Mesenchymal stem cell (in vitro differentiated cells and primary cell): ENCODE measurements at regions not wholly inside any gene's neighbourhood (a gene's known extent, or its start where the extent isn't known, plus 50 kb on each side); places are given as distances from the start of the nearest gene placed in this dataset.
"Not testable (repeated sequence)": the region's sequence is repeated elsewhere in the genome, so short reads cannot be mapped to it uniquely, and the experiment has no call there.

ENCODE experiments used
- DNase-seq: peaks from one replicate; pipeline ENCODE4 v3.0.0-alpha.2; 2013
- H2AFZ ChIP-seq: one replicate; pipeline ENCODE4 v1.6.1; 2013; ENCODE audit warnings: low read depth, mild to moderate bottlenecking, control low read depth, inconsistent platforms, low read length, moderate library complexity
- H2AK5ac ChIP-seq: 2 replicates; pipeline ENCODE4 v1.6.1; 2013; ENCODE audit warnings: low read length, moderate library complexity, mild to moderate bottlenecking, inconsistent platforms; ENCODE audit not compliant: severe bottlenecking
- H2BK120ac ChIP-seq: one replicate; pipeline ENCODE4 v1.6.1; 2013; ENCODE audit warnings: low read depth, mild to moderate bottlenecking, inconsistent platforms, low read length, moderate library complexity
- H2BK12ac ChIP-seq, 2 experiments: one replicate each; pipeline ENCODE4 v1.6.1; 2013; ENCODE audit warnings: inconsistent platforms in 2 of 2, low read length in 2 of 2, mild to moderate bottlenecking in 2 of 2, moderate library complexity in 2 of 2, control low read depth in 1 of 2
- H2BK15ac ChIP-seq: one replicate; pipeline ENCODE4 v1.6.1; 2013; ENCODE audit warnings: mild to moderate bottlenecking, low read depth, inconsistent platforms; ENCODE audit not compliant: poor library complexity, severe bottlenecking
- H2BK5ac ChIP-seq: 2 replicates; pipeline ENCODE4 v1.6.1; 2013; ENCODE audit warnings: low read depth, mild to moderate bottlenecking, low read length, control low read depth, inconsistent platforms; ENCODE audit not compliant: poor library complexity, severe bottlenecking
- H3K14ac ChIP-seq, 2 experiments: one replicate each; pipeline ENCODE4 v1.6.1; 2013; ENCODE audit warnings: inconsistent platforms in 2 of 2, low read length in 2 of 2, control low read depth in 1 of 2, mild to moderate bottlenecking in 1 of 2, moderate library complexity in 1 of 2
- H3K18ac ChIP-seq, 2 experiments: one replicate each; pipeline ENCODE4 v1.6.1; 2013; ENCODE audit warnings: inconsistent platforms in 2 of 2, low read length in 2 of 2, control low read depth in 1 of 2, low read depth in 1 of 2, mild to moderate bottlenecking in 1 of 2
- H3K23ac ChIP-seq, 2 experiments: one replicate each; pipeline ENCODE4 v1.6.1; 2013; ENCODE audit warnings: inconsistent platforms in 2 of 2, low read length in 2 of 2, mild to moderate bottlenecking in 2 of 2, moderate library complexity in 2 of 2, control low read depth in 1 of 2
- H3K27ac ChIP-seq: 2 replicates; pipeline ENCODE4 v1.5.1; 2013; ENCODE audit warnings: mild to moderate bottlenecking, moderate library complexity, low read length, control low read depth, inconsistent platforms; ENCODE audit not compliant: poor library complexity, severe bottlenecking
- H3K27me3 ChIP-seq, 2 experiments: 2 replicates each; pipeline versions ENCODE4 v1.6.1 to v1.7.0; 2013; ENCODE audit warnings: low read length in 2 of 2, mild to moderate bottlenecking in 2 of 2, moderate library complexity in 2 of 2, control low read depth in 1 of 2, inconsistent platforms in 1 of 2; ENCODE audit not compliant: control insufficient read depth in 1 of 2, insufficient read depth in 1 of 2
- H3K36me3 ChIP-seq, 2 experiments: 2 replicates each; pipeline versions ENCODE4 v1.6.1 to v1.7.0; 2013; ENCODE audit warnings: low read length in 2 of 2, control low read depth in 1 of 2, inconsistent platforms in 1 of 2, low read depth in 1 of 2, mild to moderate bottlenecking in 1 of 2; ENCODE audit not compliant: insufficient read depth in 2 of 2, control insufficient read depth in 1 of 2
- H3K4ac ChIP-seq, 2 experiments: one replicate each; pipeline ENCODE4 v1.6.1; 2013; ENCODE audit warnings: inconsistent platforms in 2 of 2, low read length in 2 of 2, mild to moderate bottlenecking in 2 of 2, moderate library complexity in 2 of 2, control low read depth in 1 of 2, low read depth in 1 of 2
- H3K4me1 ChIP-seq: 2 replicates; pipeline ENCODE4 v1.6.1; 2013; ENCODE audit warnings: low read depth, low read length, control low read depth; ENCODE audit not compliant: control insufficient read depth, insufficient read depth
- H3K4me2 ChIP-seq: 2 replicates; pipeline ENCODE4 v1.6.1; 2013; ENCODE audit warnings: low read length, mild to moderate bottlenecking, inconsistent platforms; ENCODE audit not compliant: poor library complexity, severe bottlenecking
- H3K4me3 ChIP-seq, 2 experiments: 2 replicates each; pipeline versions ENCODE4 v1.5.1 to v1.7.0; 2013; ENCODE audit warnings: low read length in 2 of 2, mild to moderate bottlenecking in 2 of 2, control low read depth in 1 of 2, low read depth in 1 of 2; ENCODE audit not compliant: insufficient read depth in 1 of 2
- H3K79me1 ChIP-seq: replicated peaks from 2 replicates; pipeline ENCODE4 v1.6.1; 2013; ENCODE audit warnings: mild to moderate bottlenecking, control low read depth, low read length, inconsistent platforms; ENCODE audit not compliant: poor library complexity, severe bottlenecking
- H3K9ac ChIP-seq: 2 replicates; pipeline ENCODE4 v1.7.0; 2013; ENCODE audit warnings: mild to moderate bottlenecking, low read length, moderate library complexity
- H3K9me3 ChIP-seq: 2 replicates; pipeline ENCODE4 v1.7.0; 2013; ENCODE audit warnings: mild to moderate bottlenecking, low read length; ENCODE audit not compliant: control insufficient read depth
- H4K8ac ChIP-seq: one replicate; pipeline ENCODE4 v1.6.1; 2013; ENCODE audit warnings: inconsistent platforms, mild to moderate bottlenecking, low read length, moderate library complexity
- H4K91ac ChIP-seq: one replicate; pipeline ENCODE4 v1.6.1; 2013; ENCODE audit warnings: mild to moderate bottlenecking, low read length, inconsistent platforms
- WGBS: methylation state at CpG from one replicate; pipeline ENCODE4 v1.1.7; 2013; ENCODE audit warnings: mixed read lengths; 5-methylcytosine and 5-hydroxymethylcytosine counted together

DNA sequence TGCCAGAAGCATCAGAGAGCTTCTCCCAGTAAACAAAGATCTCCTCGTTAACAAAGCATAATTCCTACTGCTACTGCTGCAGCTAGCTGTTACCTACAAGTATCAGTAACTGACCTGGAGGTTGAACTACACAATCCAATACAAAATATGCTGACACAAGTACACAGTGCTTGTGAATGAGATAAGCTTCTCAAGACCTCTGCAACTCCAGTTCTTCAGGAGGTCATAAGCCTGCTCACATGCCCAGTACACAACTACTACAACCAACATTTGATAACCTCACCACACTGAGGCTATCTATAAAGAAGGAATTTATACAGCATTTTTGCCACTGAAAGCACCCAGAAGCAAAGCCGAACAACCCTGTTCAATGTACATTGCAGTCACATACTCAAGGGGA lies 66.7 kb upstream of the SMARCAD1 start:
- Histone ChIP-seq H3K4me2 (no peak overlapping the region), H2BK5ac (no peak overlapping the region), H3K79me1 (no peaks in the 10 kb centered on the region), H4K8ac (no peak overlapping the region), H2BK15ac (no peak overlapping the region), H2BK12ac (no peak overlapping the region), H3K23ac (no peak overlapping the region), H2AK5ac (no peak overlapping the region), H3K14ac (no peak overlapping the region), H2AFZ (no peak overlapping the region), H3K27ac (no peak overlapping the region), H3K27me3 (peaks cover 0 to 4% of the 10 kb centered on the region in 2 experiments), H3K9ac (no peak overlapping the region), H3K9me3 (no peaks in the 10 kb centered on the region), H3K4ac (no peak overlapping the region), H3K18ac (no peak overlapping the region), H3K4me1 (no peaks in the 10 kb centered on the region), H3K36me3 (no peaks in the 10 kb centered on the region), H2BK120ac (no peak overlapping the region), H4K91ac (no peak overlapping the region), H3K4me3 (no peak overlapping the region)
- whole genome bisulfite sequencing, result 50% methylated on average over 1 of the region's 2 CpGs
- DNase-seq, result no peak

DNA sequence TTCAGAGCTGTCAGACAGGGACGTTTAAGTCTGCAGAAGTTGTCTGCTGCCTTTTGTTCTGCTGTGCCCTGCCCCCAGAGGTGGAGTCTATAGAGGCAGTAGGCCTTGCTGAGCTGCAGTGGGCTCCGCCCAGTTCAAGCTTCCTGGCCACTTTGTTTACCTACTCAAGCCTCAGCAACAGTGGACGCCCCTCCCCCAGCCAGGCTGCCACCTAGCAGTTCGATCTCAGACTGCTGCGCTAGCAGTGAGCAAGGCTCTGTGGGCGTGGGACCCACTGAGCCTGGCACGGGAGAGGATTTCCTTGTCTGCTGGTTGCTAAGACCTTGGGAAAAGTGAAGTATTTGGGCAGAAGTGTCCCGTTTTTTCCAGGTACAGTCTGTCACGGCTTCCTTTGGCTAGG lies 59.6 kb upstream of the SMARCAD1 start:
- not testable (repeated sequence) for H2BK12ac ChIP-seq, H4K8ac ChIP-seq, H3K27me3 ChIP-seq, H4K91ac ChIP-seq, H3K27ac ChIP-seq, DNase-seq, H3K4ac ChIP-seq, H3K4me1 ChIP-seq, H3K36me3 ChIP-seq, H3K9ac ChIP-seq, H3K14ac ChIP-seq, H3K4me3 ChIP-seq, H3K9me3 ChIP-seq, H3K18ac ChIP-seq, H2BK120ac ChIP-seq, H2BK5ac ChIP-seq, H3K79me1 ChIP-seq, H3K23ac ChIP-seq, H2BK15ac ChIP-seq, H2AK5ac ChIP-seq
- WGBS, result 16% methylated on average over 8 of the region's 9 CpGs
- Histone ChIP-seq H2AFZ (peak overlapping the region; percentile 39), H3K4me2 (peak overlapping the region; percentile 43)

DNA sequence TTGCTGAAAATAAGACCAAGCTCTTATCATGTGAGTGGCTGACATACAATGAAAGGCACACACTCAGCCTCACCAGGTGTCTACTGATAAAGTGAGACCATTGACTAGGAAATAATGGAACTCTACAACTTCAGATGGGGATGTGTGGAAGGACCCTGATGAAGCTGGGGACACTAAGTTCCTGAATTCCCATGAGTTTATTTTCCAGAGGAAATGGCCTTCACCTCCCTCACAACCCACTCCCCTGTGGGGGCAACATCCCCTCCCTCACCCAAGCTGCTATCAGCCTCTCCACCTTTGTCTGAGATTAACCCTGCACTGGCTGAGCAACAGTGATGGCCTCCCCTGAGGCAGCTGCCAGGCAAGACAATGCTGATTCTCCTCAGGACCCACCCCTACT lies 55.2 kb upstream of the SMARCAD1 start:
- Histone ChIP-seq H3K9ac (no peak overlapping the region), H3K79me1 (no peaks in the 10 kb centered on the region), H4K8ac (no peak overlapping the region), H3K4ac (no peak overlapping the region), H3K4me3 (no peak overlapping the region), H2BK5ac (no peak overlapping the region), H2AFZ (no peak overlapping the region), H3K4me1 (peaks cover 5% of the 10 kb centered on the region), H2BK15ac (no peak overlapping the region), H3K36me3 (no peaks in the 10 kb centered on the region), H2BK120ac (no peak overlapping the region), H3K14ac (no peak overlapping the region), H3K27me3 (no peaks in the 10 kb centered on the region), H2BK12ac (no peak overlapping the region), H3K4me2 (no peak overlapping the region), H3K9me3 (peaks cover 3% of the 10 kb centered on the region), H3K23ac (no peak overlapping the region), H4K91ac (no peak overlapping the region), H3K18ac (no peak overlapping the region), H2AK5ac (no peak overlapping the region), H3K27ac (no peak overlapping the region)
- no peak for DNase-seq

DNA sequence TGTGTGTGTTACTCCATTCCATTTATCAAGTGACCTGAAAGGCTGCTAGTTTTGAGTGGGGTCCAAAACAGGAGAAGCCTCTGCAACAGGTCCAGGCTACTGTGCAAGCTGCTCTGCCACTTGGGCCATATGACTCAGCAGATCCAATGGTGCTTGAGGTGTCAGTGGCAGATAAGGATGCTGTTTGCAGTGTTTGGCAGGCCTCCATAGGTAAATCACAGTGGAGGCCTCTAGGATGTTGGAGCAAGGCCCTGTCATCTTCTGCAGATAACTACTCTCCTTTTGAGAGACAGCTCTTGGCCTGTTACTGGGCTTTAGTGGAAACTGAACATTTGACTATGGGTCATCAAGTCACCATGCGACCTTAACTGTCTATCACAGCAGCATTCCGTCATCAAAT lies 52.3 kb upstream of the SMARCAD1 start:
- H3K27me3 ChIP-seq, H3K4me1 ChIP-seq, H3K79me1 ChIP-seq, H3K4me2 ChIP-seq, H2AK5ac ChIP-seq, H3K4me3 ChIP-seq, H3K9me3 ChIP-seq, H3K14ac ChIP-seq, H4K91ac ChIP-seq, H2AFZ ChIP-seq, H2BK12ac ChIP-seq, H3K4ac ChIP-seq, H3K27ac ChIP-seq, H3K18ac ChIP-seq, H2BK5ac ChIP-seq, H3K23ac ChIP-seq, H2BK120ac ChIP-seq, DNase-seq, H3K36me3 ChIP-seq, H4K8ac ChIP-seq, H2BK15ac ChIP-seq, H3K9ac ChIP-seq: not testable (repeated sequence)
- 89% methylated on average over 2 of the region's 2 CpGs for WGBS
